RWPE2 (cell line): ENCODE measurements at regions not wholly inside any gene's neighbourhood (a gene's known extent, or its start where the extent isn't known, plus 50 kb on each side); places are given as distances from the start of the nearest gene placed in this dataset.

ENCODE experiments used
- ATAC-seq: fragments of 200-7000 bp; cut with Tn5 transposase; 3 replicates; pipeline ENCODE4 v1.9.1; 2021; ENCODE audit warnings: low read depth
- DNase-seq: peaks from one replicate; pipeline ENCODE4 v3.0.0-alpha.2; 2020; ENCODE audit warnings: low spot score
- H3K27ac ChIP-seq: fragments of 450-650 bp; 2 replicates; pipeline ENCODE4 v1.5.1; 2017; ENCODE audit warnings: mild to moderate bottlenecking; ENCODE audit not compliant: poor library complexity, severe bottlenecking
- H3K27me3 ChIP-seq: fragments of 250-450 bp; sonication (Bioruptor Pico); 2 replicates; pipeline ENCODE4 v1.5.1; 2021; ENCODE audit warnings: mild to moderate bottlenecking, moderate library complexity; ENCODE audit not compliant: insufficient read depth, poor library complexity, severe bottlenecking
- H3K36me3 ChIP-seq: fragments of 250-450 bp; sonication (Bioruptor Pico); 2 replicates; pipeline ENCODE4 v1.5.1; 2020; ENCODE audit warnings: low read depth, mild to moderate bottlenecking, moderate library complexity
- H3K4me1 ChIP-seq: fragments of 250-450 bp; sonication (Bioruptor Pico); 2 replicates; pipeline ENCODE4 v1.5.1; 2021; ENCODE audit warnings: mild to moderate bottlenecking, moderate library complexity; ENCODE audit not compliant: insufficient read depth, poor library complexity, severe bottlenecking
- H3K4me3 ChIP-seq: fragments of 250-450 bp; sonication (Bioruptor Pico); 2 replicates; pipeline ENCODE4 v1.5.1; 2021; ENCODE audit warnings: mild to moderate bottlenecking, moderate library complexity; ENCODE audit not compliant: severe bottlenecking
- H3K9me3 ChIP-seq: fragments of 250-450 bp; sonication (Bioruptor Pico); 2 replicates; pipeline ENCODE4 v1.5.1; 2021; ENCODE audit warnings: mild to moderate bottlenecking, moderate library complexity; ENCODE audit not compliant: severe bottlenecking
- TF ChIP-seq, protein P1 (sequence below): fragments of 450-650 bp; IDR thresholded peaks from one replicate; pipeline ENCODE4 v1.5.1; 2017; ENCODE audit warnings: mild to moderate bottlenecking, moderate library complexity; ENCODE audit not compliant: poor library complexity, severe bottlenecking

GRCh38 chr6:20312606-20313005 is 89.1 kb upstream of the E2F3 start:
- no peaks in the 10 kb centered on the region for H3K4me1 ChIP-seq
- ATAC-seq (no peak), DNase-seq (no peak)
- H3K4me3 ChIP-seq = no peak overlapping the region
- TF ChIP-seq, protein P1, sequence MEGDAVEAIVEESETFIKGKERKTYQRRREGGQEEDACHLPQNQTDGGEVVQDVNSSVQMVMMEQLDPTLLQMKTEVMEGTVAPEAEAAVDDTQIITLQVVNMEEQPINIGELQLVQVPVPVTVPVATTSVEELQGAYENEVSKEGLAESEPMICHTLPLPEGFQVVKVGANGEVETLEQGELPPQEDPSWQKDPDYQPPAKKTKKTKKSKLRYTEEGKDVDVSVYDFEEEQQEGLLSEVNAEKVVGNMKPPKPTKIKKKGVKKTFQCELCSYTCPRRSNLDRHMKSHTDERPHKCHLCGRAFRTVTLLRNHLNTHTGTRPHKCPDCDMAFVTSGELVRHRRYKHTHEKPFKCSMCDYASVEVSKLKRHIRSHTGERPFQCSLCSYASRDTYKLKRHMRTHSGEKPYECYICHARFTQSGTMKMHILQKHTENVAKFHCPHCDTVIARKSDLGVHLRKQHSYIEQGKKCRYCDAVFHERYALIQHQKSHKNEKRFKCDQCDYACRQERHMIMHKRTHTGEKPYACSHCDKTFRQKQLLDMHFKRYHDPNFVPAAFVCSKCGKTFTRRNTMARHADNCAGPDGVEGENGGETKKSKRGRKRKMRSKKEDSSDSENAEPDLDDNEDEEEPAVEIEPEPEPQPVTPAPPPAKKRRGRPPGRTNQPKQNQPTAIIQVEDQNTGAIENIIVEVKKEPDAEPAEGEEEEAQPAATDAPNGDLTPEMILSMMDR = no peak
- no peaks in the 10 kb centered on the region for H3K36me3 ChIP-seq
- H3K27me3 ChIP-seq = no peaks in the 10 kb centered on the region
- no peak overlapping the region for H3K27ac ChIP-seq
- no peaks in the 10 kb centered on the region for H3K9me3 ChIP-seq

GRCh38 chr6:20313051-20313450 is 88.6 kb upstream of the E2F3 start:
- no peak for ATAC-seq
- no peak overlapping the region for H3K27ac ChIP-seq
- DNase-seq = no peak
- no peak overlapping the region for H3K4me3 ChIP-seq
- no peaks in the 10 kb centered on the region for H3K27me3 ChIP-seq
- H3K36me3 ChIP-seq = no peaks in the 10 kb centered on the region
- H3K4me1 ChIP-seq = no peaks in the 10 kb centered on the region
- TF ChIP-seq, protein P1 = no peak
- no peaks in the 10 kb centered on the region for H3K9me3 ChIP-seq

GRCh38 chr6:20313960-20314530 is 87.6 kb upstream of the E2F3 start:
- Histone ChIP-seq H3K27ac (no peak overlapping the region), H3K9me3 (no peaks in the 10 kb centered on the region), H3K36me3 (no peaks in the 10 kb centered on the region), H3K4me1 (no peaks in the 10 kb centered on the region), H3K4me3 (no peak overlapping the region), H3K27me3 (no peaks in the 10 kb centered on the region)
- TF ChIP-seq, protein P1 = no peak
- no peak for ATAC-seq
- no peak for DNase-seq

DNA sequence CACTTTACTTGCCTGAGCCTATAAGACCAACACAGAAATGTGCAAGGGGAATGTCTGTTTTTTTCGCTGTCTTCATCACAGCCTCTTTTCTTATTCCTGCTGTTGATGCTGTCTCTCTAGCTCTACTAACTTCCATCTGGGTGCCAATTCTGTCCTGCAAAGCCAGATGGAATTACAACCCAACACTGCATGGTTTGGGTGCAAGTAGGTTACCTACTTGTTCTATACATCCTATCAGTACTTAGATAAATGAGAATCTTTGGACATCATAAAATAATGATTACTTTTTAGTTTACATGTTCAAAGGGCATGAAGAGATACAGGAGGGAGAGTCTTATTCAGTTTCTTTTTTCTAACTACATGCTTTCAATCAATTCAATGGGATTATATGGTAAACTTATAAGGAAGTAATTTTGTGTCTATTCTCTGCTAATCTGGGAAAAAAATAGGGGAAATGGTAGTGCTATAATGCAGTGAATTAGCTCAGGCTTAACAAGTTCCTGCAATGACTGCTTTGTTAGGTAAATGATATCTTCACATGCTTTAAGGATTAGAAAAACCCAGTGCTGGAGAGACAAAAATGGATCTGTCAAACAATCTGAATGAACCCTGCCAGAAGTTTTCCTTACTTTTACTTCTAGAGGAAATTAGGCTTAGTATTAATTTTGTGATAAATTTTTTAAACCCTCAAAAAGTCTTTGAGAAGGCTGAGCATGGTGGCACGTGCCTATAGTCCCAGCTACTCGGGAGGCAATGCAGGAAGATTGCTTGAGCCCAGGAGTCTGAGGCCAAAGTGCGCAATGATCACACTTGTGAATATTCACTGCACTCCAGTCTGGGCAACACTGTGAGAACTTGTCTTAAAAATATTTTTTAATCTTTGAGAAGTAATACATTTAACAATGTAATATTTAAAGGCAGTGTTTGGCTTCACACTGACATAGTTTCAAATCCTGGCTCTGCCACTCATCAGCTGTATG is 86.5 kb upstream of the E2F3 start:
- TF ChIP-seq, protein P1 = no peak
- ATAC-seq = no peak
- no peaks in the 10 kb centered on the region for H3K9me3 ChIP-seq
- no peaks in the 10 kb centered on the region for H3K27me3 ChIP-seq
- H3K4me3 ChIP-seq = no peak overlapping the region
- H3K4me1 ChIP-seq = no peaks in the 10 kb centered on the region
- DNase-seq = no peak
- H3K27ac ChIP-seq = no peak overlapping the region
- H3K36me3 ChIP-seq = no peaks in the 10 kb centered on the region

DNA sequence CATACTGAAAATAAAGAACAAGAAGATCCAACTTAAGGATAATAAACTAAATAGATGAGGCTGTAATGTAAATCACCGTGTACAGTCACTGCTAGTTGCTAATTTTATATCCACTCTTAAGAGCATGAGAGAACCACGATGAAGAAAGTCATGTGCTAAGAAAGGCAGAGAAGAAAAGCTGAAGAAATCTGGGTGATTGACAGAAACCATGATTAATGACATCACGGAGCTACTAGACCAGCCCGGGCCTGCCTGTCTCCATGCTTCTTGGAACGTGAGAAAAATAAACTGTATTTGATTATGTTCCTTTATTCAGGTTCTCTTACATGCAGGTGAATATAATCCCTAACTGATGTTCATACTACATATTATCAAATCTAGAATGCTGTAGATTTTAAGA is 84.2 kb upstream of the E2F3 start:
- Histone ChIP-seq H3K4me1 (no peaks in the 10 kb centered on the region), H3K36me3 (no peaks in the 10 kb centered on the region), H3K4me3 (no peak overlapping the region), H3K27ac (no peak overlapping the region), H3K27me3 (no peaks in the 10 kb centered on the region), H3K9me3 (no peaks in the 10 kb centered on the region)
- ATAC-seq (no peak), DNase-seq (no peak)
- TF ChIP-seq, protein P1 = no peak
